Neural progenitor cell (in vitro differentiated cells): ENCODE measurements at regions not wholly inside any gene's neighbourhood (a gene's known extent, or its start where the extent isn't known, plus 50 kb on each side); places are given as distances from the start of the nearest gene placed in this dataset.
A peak's percentile ranks its signal among the peaks of the same experiment; 100 is the strongest.

Source experiments
- DNase-seq: peaks from one replicate; pipeline ENCODE4 v3.0.0-alpha.2; 2016; ENCODE audit warnings: low spot score
- H2AFZ ChIP-seq: fragments of 200-600 bp; sonication (generic); replicated peaks from 2 replicates; pipeline ENCODE4 v1.6.1; 2016; ENCODE audit warnings: antibody characterized with exemption
- H3F3A ChIP-seq: fragments of 200-600 bp; sonication (generic); 2 replicates; pipeline ENCODE4 v1.6.1; 2016; ENCODE audit warnings: antibody characterized with exemption, low read depth
- H3K27ac ChIP-seq: fragments of 200-600 bp; sonication (generic); 2 replicates; pipeline ENCODE4 v1.5.1; 2016; ENCODE audit warnings: mild to moderate bottlenecking
- H3K27me3 ChIP-seq: fragments of 200-600 bp; sonication (generic); 2 replicates; pipeline ENCODE4 v1.6.1; 2016; ENCODE audit warnings: mild to moderate bottlenecking, moderate library complexity
- H3K36me3 ChIP-seq: fragments of 200-600 bp; sonication (generic); 2 replicates; pipeline ENCODE4 v1.5.1; 2016
- H3K4me1 ChIP-seq: fragments of 200-600 bp; sonication (generic); 2 replicates; pipeline ENCODE4 v1.6.1; 2016; ENCODE audit warnings: mixed run types
- H3K4me2 ChIP-seq: fragments of 200-600 bp; sonication (generic); 2 replicates; pipeline ENCODE4 v1.6.1; 2016
- H3K4me3 ChIP-seq: fragments of 200-600 bp; sonication (generic); 2 replicates; pipeline ENCODE4 v1.5.1; 2016
- H3K79me2 ChIP-seq: fragments of 200-600 bp; sonication (generic); 2 replicates; pipeline ENCODE4 v1.6.1; 2016; ENCODE audit warnings: low read depth
- H3K9ac ChIP-seq: fragments of 200-600 bp; sonication (generic); 2 replicates; pipeline ENCODE4 v1.6.1; 2016
- H3K9me3 ChIP-seq: fragments of 200-600 bp; sonication (generic); 2 replicates; pipeline ENCODE4 v1.5.1; 2016; ENCODE audit warnings: low read depth
- H4K20me1 ChIP-seq: fragments of 200-600 bp; sonication (generic); 2 replicates; pipeline ENCODE4 v1.6.1; 2016; ENCODE audit warnings: low read depth
- H3K27ac Mint-ChIP-seq: 3 replicates; pipeline ENCODE4 v1.8.0; 2021; ENCODE audit warnings: mixed read lengths
- H3K27me3 Mint-ChIP-seq: 2 replicates; pipeline ENCODE4 v1.8.0; 2022; ENCODE audit warnings: low read depth, mild to moderate bottlenecking, inconsistent platforms, moderate library complexity, mixed read lengths; ENCODE audit not compliant: insufficient read depth
- H3K36me3 Mint-ChIP-seq: 3 replicates; pipeline ENCODE4 v1.8.0; 2021; ENCODE audit warnings: mixed read lengths
- H3K4me1 Mint-ChIP-seq: 3 replicates; pipeline ENCODE4 v1.8.0; 2021; ENCODE audit warnings: mixed read lengths
- H3K4me3 Mint-ChIP-seq: 3 replicates; pipeline ENCODE4 v1.8.0; 2021; ENCODE audit warnings: mild to moderate bottlenecking, moderate library complexity, mixed read lengths
- H3K9me3 Mint-ChIP-seq: 3 replicates; pipeline ENCODE4 v1.8.0; 2020; ENCODE audit warnings: mixed read lengths
- CTCF ChIP-seq: fragments of 200-600 bp; sonication (generic); IDR thresholded peaks from 2 replicates; pipeline ENCODE4 v1.5.1; 2017; ENCODE audit warnings: antibody characterized with exemption, mild to moderate bottlenecking
- EZH2 ChIP-seq: fragments of 200-600 bp; sonication (generic); IDR thresholded peaks from 2 replicates; pipeline ENCODE4 v1.6.1; 2017; ENCODE audit warnings: antibody characterized with exemption, mild to moderate bottlenecking, moderate library complexity
- EZH2phosphoT487 ChIP-seq: fragments of 200-600 bp; sonication (generic); IDR thresholded peaks from 2 replicates; pipeline ENCODE4 v1.6.1; 2017; ENCODE audit warnings: antibody characterized with exemption

- no peak overlapping the region for H3K9ac ChIP-seq
- no peak for TF ChIP-seq EZH2
- TF ChIP-seq EZH2phosphoT487, result no peak
- TF ChIP-seq CTCF, result no peak
- H3K36me3 ChIP-seq, result no peaks in the 10 kb centered on the region
- H3F3A ChIP-seq, result no peaks in the 10 kb centered on the region
- no peak overlapping the region for H3K27ac ChIP-seq
- Mint-ChIP-seq H3K4me3 (no peak overlapping the region), H3K36me3 (no peaks in the 10 kb centered on the region), H3K4me1 (peaks cover 6% of the 10 kb centered on the region), H3K27ac (no peak overlapping the region), H3K27me3 (peaks cover 3% of the 10 kb centered on the region), H3K9me3 (peaks cover 2% of the 10 kb centered on the region)
- no peaks in the 10 kb centered on the region for H3K9me3 ChIP-seq
- no peaks in the 10 kb centered on the region for H3K4me1 ChIP-seq
- no peaks in the 10 kb centered on the region for H4K20me1 ChIP-seq
- no peaks in the 10 kb centered on the region for H3K27me3 ChIP-seq
- no peaks in the 10 kb centered on the region for H3K79me2 ChIP-seq
- no peak overlapping the region for H3K4me2 ChIP-seq
- H3K4me3 ChIP-seq, result no peak overlapping the region
- no peak for DNase-seq
- no peak overlapping the region for H2AFZ ChIP-seq
Measured at GRCh38 chr6:22394691-22395090, 97.9 kb upstream of the PRL start.

GRCh38 chr6:22399693-22400092, 102.9 kb upstream of the PRL start:
- no peak overlapping the region for H3K4me3 Mint-ChIP-seq
- peaks cover 9% of the 10 kb centered on the region for H3K9me3 Mint-ChIP-seq
- Histone ChIP-seq H3K9ac (no peak overlapping the region), H3K4me2 (no peak overlapping the region), H4K20me1 (no peaks in the 10 kb centered on the region), H3K27ac (no peak overlapping the region), H3K4me3 (no peak overlapping the region), H3K9me3 (no peaks in the 10 kb centered on the region), H3K4me1 (no peaks in the 10 kb centered on the region), H2AFZ (no peak overlapping the region), H3K27me3 (no peaks in the 10 kb centered on the region), H3K79me2 (no peaks in the 10 kb centered on the region), H3F3A (no peaks in the 10 kb centered on the region), H3K36me3 (no peaks in the 10 kb centered on the region)
- H3K27me3 Mint-ChIP-seq, result peaks cover 3% of the 10 kb centered on the region
- peaks cover 15% of the 10 kb centered on the region for H3K4me1 Mint-ChIP-seq
- no peak for DNase-seq
- no peak overlapping the region for H3K27ac Mint-ChIP-seq
- peaks cover 2% of the 10 kb centered on the region for H3K36me3 Mint-ChIP-seq
- TF ChIP-seq EZH2 (no peak), EZH2phosphoT487 (no peak), CTCF (no peak)

GRCh38 chr6:22401206-22401605, 104.4 kb upstream of the PRL start:
- H3K27ac Mint-ChIP-seq, result no peak overlapping the region
- Histone ChIP-seq H3K27me3 (no peaks in the 10 kb centered on the region), H3F3A (no peaks in the 10 kb centered on the region), H3K4me2 (no peak overlapping the region), H3K79me2 (no peaks in the 10 kb centered on the region), H4K20me1 (no peaks in the 10 kb centered on the region), H3K4me3 (no peak overlapping the region), H2AFZ (no peak overlapping the region), H3K9ac (no peak overlapping the region), H3K4me1 (no peaks in the 10 kb centered on the region), H3K36me3 (no peaks in the 10 kb centered on the region), H3K9me3 (no peaks in the 10 kb centered on the region), H3K27ac (no peak overlapping the region)
- DNase-seq, result no peak
- H3K4me1 Mint-ChIP-seq, result peaks cover 15% of the 10 kb centered on the region
- H3K36me3 Mint-ChIP-seq, result peaks cover 2% of the 10 kb centered on the region
- H3K27me3 Mint-ChIP-seq, result peaks cover 3% of the 10 kb centered on the region
- no peak for TF ChIP-seq EZH2phosphoT487
- no peak for TF ChIP-seq CTCF
- TF ChIP-seq EZH2, result no peak
- no peak overlapping the region for H3K4me3 Mint-ChIP-seq
- H3K9me3 Mint-ChIP-seq, result peaks cover 9% of the 10 kb centered on the region

GRCh38 chr6:22401932-22402331, 105.1 kb upstream of the PRL start:
- no peak for DNase-seq

More at GRCh38 chr6:22401932-22402331, 105.1 kb upstream of the PRL start:
- Histone ChIP-seq H3F3A (no peaks in the 10 kb centered on the region), H3K4me1 (no peaks in the 10 kb centered on the region), H3K27ac (no peak overlapping the region), H2AFZ (no peak overlapping the region), H3K9me3 (no peaks in the 10 kb centered on the region), H4K20me1 (no peaks in the 10 kb centered on the region), H3K79me2 (no peaks in the 10 kb centered on the region), H3K4me2 (no peak overlapping the region), H3K36me3 (no peaks in the 10 kb centered on the region), H3K9ac (no peak overlapping the region), H3K27me3 (no peaks in the 10 kb centered on the region), H3K4me3 (no peak overlapping the region)
- H3K36me3 Mint-ChIP-seq, result peaks cover 2% of the 10 kb centered on the region
- no peak overlapping the region for H3K4me3 Mint-ChIP-seq
- H3K4me1 Mint-ChIP-seq, result peaks cover 10% of the 10 kb centered on the region
- TF ChIP-seq EZH2phosphoT487 (no peak), CTCF (no peak), EZH2 (no peak)
- peaks cover 3% of the 10 kb centered on the region for H3K27me3 Mint-ChIP-seq
- H3K27ac Mint-ChIP-seq, result peak overlapping the region; percentile 62
- H3K9me3 Mint-ChIP-seq, result peaks cover 9% of the 10 kb centered on the region
